CD4-positive, alpha-beta T cell (primary cell): ENCODE measurements at regions not wholly inside any gene's neighbourhood (a gene's known extent, or its start where the extent isn't known, plus 50 kb on each side); places are given as distances from the start of the nearest gene placed in this dataset.

Source experiments
- ATAC-seq: fragments of 200-7000 bp; cut with Tn5 transposase; one replicate; pipeline ENCODE4 v1.10.0; 2022; ENCODE audit warnings: mild to moderate bottlenecking; ENCODE audit not compliant: poor library complexity
- CTCF ChIA-PET: fragments of 350-600 bp; sonication (Branson Sonifier 250); formaldehyde crosslinking; loops from one replicate; lab custom pipeline; 2021; ENCODE audit warnings: antibody characterized with exemption, inconsistent platforms; lab: Charles Lee
- POLR2A ChIA-PET: fragments of 350-600 bp; sonication (Branson Sonifier 250); formaldehyde crosslinking; loops from one replicate; lab custom pipeline; 2021; ENCODE audit warnings: antibody characterized with exemption, inconsistent platforms; lab: Charles Lee
- DNase-seq, 14 experiments: peaks; one replicate each; pipeline ENCODE4 v3.0.0-alpha.2; 2013 to 2020; ENCODE audit warnings: mixed read lengths in 2 of 14
- H3K27ac ChIP-seq, 2 donors: one replicate each; pipeline versions ENCODE4 v1.5.1 to v1.7.0; 2013; ENCODE audit warnings: low read length in 2 of 2, low read depth in 1 of 2, mild to moderate bottlenecking in 1 of 2
- H3K27me3 ChIP-seq, 2 experiments: 1 replicate in 1 of 2; 2 replicates in 1 of 2; pipeline versions ENCODE4 v1.6.1 to v1.7.0; 2013; ENCODE audit warnings: low read length in 2 of 2, control low read depth in 1 of 2, mild to moderate bottlenecking in 1 of 2, moderate library complexity in 1 of 2; ENCODE audit not compliant: insufficient read depth in 2 of 2, control insufficient read depth in 1 of 2
- H3K36me3 ChIP-seq: one replicate; pipeline ENCODE4 v1.6.1; 2013; ENCODE audit warnings: low read length, control low read depth; ENCODE audit not compliant: insufficient read depth
- H3K4me1 ChIP-seq: one replicate; pipeline ENCODE4 v1.6.1; 2013; ENCODE audit warnings: low read length, control low read depth; ENCODE audit not compliant: insufficient read depth
- H3K4me3 ChIP-seq: one replicate; pipeline ENCODE4 v1.5.1; 2013; ENCODE audit warnings: mild to moderate bottlenecking, low read length, moderate library complexity
- H3K9me3 ChIP-seq, 2 experiments: 1 replicate in 1 of 2; 2 replicates in 1 of 2; pipeline versions ENCODE4 v1.6.1 to v1.7.0; 2013; ENCODE audit warnings: low read length in 2 of 2, mild to moderate bottlenecking in 2 of 2, control low read depth in 1 of 2, moderate library complexity in 1 of 2; ENCODE audit not compliant: control insufficient read depth in 1 of 2, insufficient read depth in 1 of 2
- H3K27ac Mint-ChIP-seq: one replicate; pipeline ENCODE4 v1.8.0; 2020; ENCODE audit warnings: mixed read lengths
- H3K27me3 Mint-ChIP-seq: one replicate; pipeline ENCODE4 v1.8.0; 2021; ENCODE audit warnings: mixed read lengths
- H3K36me3 Mint-ChIP-seq: one replicate; pipeline ENCODE4 v1.8.0; 2021; ENCODE audit warnings: low read depth, mixed read lengths
- H3K4me1 Mint-ChIP-seq: one replicate; pipeline ENCODE4 v1.8.0; 2021; ENCODE audit warnings: low read depth, mixed read lengths
- H3K4me3 Mint-ChIP-seq: one replicate; pipeline ENCODE4 v1.8.0; 2020; ENCODE audit warnings: mild to moderate bottlenecking, mixed read lengths
- H3K9me3 Mint-ChIP-seq: one replicate; pipeline ENCODE4 v1.8.0; 2020; ENCODE audit warnings: mixed read lengths
- CTCF ChIP-seq: fragments of 200-600 bp; IDR thresholded peaks from one replicate; pipeline ENCODE4 v1.8.0; 2022; ENCODE audit warnings: antibody characterized with exemption, mild to moderate bottlenecking
- intact Hi-C, 2 experiments: fragments of 100-400 bp; cut with DNase I in 1 of 2; cut with micrococcal nuclease in 1 of 2; formaldehyde crosslinking; loops; one replicate each; pipeline versions ENCODE4 v1.15.1 to v1.9.0; 2023 to 2025; cut with DNase I, micrococcal nuclease

DNA sequence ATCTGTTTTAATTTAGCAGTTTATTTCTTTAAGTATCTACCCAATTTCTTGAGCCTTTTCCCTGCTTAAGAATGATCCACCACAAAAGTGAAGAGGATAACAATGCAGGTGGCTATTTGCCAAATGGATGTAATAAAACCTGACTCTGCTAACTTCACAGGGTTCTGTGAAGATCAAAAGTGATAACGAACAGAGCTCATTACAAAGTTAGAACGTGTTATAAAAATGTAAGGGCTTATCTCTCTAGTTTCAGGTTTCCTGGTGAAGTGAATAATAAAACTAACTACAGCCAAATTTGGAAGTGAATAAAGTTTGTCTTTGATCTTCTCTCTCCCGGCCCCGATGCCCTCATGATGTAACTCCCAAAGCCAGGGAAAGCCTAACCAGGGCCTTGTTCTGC is 497.9 kb downstream of the SMARCA1 start:
- TF ChIP-seq CTCF: no peak
- H3K4me3 ChIP-seq: no peak overlapping the region
- no peak overlapping the region for H3K4me3 Mint-ChIP-seq
- no peak overlapping the region for H3K27ac Mint-ChIP-seq
- no peak overlapping the region for H3K27ac ChIP-seq
- H3K27me3 ChIP-seq: no peaks in the 10 kb centered on the region
- ATAC-seq (no peak), DNase-seq (no peak)
- ChIA-PET POLR2A (no interaction called here), CTCF (no interaction called here)
- H3K9me3 Mint-ChIP-seq: peaks cover 3% of the 10 kb centered on the region
- H3K27me3 Mint-ChIP-seq: no peaks in the 10 kb centered on the region
- intact Hi-C loops: no loop called here
- H3K4me1 ChIP-seq: no peaks in the 10 kb centered on the region
- no peaks in the 10 kb centered on the region for H3K9me3 ChIP-seq
- H3K4me1 Mint-ChIP-seq: no peaks in the 10 kb centered on the region
- H3K36me3 Mint-ChIP-seq: no peaks in the 10 kb centered on the region
- H3K36me3 ChIP-seq: no peaks in the 10 kb centered on the region

GRCh38 chrX:129019412-129019811 is 503.9 kb downstream of the SMARCA1 start:
- H3K4me3 Mint-ChIP-seq: no peak overlapping the region
- no peaks in the 10 kb centered on the region for H3K27me3 ChIP-seq
- H3K36me3 Mint-ChIP-seq: no peaks in the 10 kb centered on the region
- CTCF ChIA-PET: no interaction called here
- no peak for ATAC-seq
- POLR2A ChIA-PET: no interaction called here
- H3K9me3 ChIP-seq: no peaks in the 10 kb centered on the region
- H3K27ac Mint-ChIP-seq: no peak overlapping the region
- peaks cover 3% of the 10 kb centered on the region for H3K9me3 Mint-ChIP-seq
- no peak overlapping the region for H3K4me3 ChIP-seq
- intact Hi-C loops: no loop called here
- H3K27ac ChIP-seq: no peak overlapping the region
- H3K27me3 Mint-ChIP-seq: peaks cover 5% of the 10 kb centered on the region
- no peaks in the 10 kb centered on the region for H3K4me1 Mint-ChIP-seq
- no peaks in the 10 kb centered on the region for H3K4me1 ChIP-seq
- TF ChIP-seq CTCF: no peak
- DNase-seq: no peak
- H3K36me3 ChIP-seq: no peaks in the 10 kb centered on the region

- Mint-ChIP-seq H3K27ac (no peak overlapping the region), H3K27me3 (peaks cover 5% of the 10 kb centered on the region), H3K36me3 (no peaks in the 10 kb centered on the region), H3K4me1 (no peaks in the 10 kb centered on the region), H3K4me3 (no peak overlapping the region), H3K9me3 (no peaks in the 10 kb centered on the region)
- Histone ChIP-seq H3K4me3 (no peak overlapping the region), H3K9me3 (no peaks in the 10 kb centered on the region), H3K27me3 (no peaks in the 10 kb centered on the region), H3K4me1 (no peaks in the 10 kb centered on the region), H3K36me3 (no peaks in the 10 kb centered on the region), H3K27ac (no peak overlapping the region)
- TF ChIP-seq CTCF: no peak
- no peak for ATAC-seq
- intact Hi-C loops: no loop called here
- POLR2A ChIA-PET: no interaction called here
- CTCF ChIA-PET: no interaction called here
- no peak for DNase-seq
Measured at GRCh38 chrX:129015381-129015780, 507.9 kb downstream of the SMARCA1 start.
